Myocyte (in vitro differentiated cells): ENCODE measurements at regions not wholly inside any gene's neighbourhood (a gene's known extent, or its start where the extent isn't known, plus 50 kb on each side); places are given as distances from the start of the nearest gene placed in this dataset.
"Not testable (repeated sequence)": the region's sequence is repeated elsewhere in the genome, so short reads cannot be mapped to it uniquely, and the experiment has no call there.

Experiments used
- DNase-seq: peaks from one replicate; pipeline ENCODE4 v3.0.0-alpha.2; 2012; ENCODE audit warnings: low read depth

GRCh38 chr7:126005064-126005463 is 1075.4 kb upstream of the POT1 start:
- no peak for DNase-seq

GRCh38 chr7:126001349-126001748 is 1071.7 kb upstream of the POT1 start:
- no peak for DNase-seq

GRCh38 chr7:125984795-125985194 is 1055.2 kb upstream of the POT1 start:
- DNase-seq, result no peak

- DNase-seq, result no peak
Measured at GRCh38 chr7:125971656-125972055, 1042.0 kb upstream of the POT1 start.

- no peak for DNase-seq
Measured at GRCh38 chr7:125966278-125967048, 1036.8 kb upstream of the POT1 start.

GRCh38 chr7:125934955-125935354 is 1005.3 kb upstream of the POT1 start:
- no peak for DNase-seq

GRCh38 chr7:125934539-125934938 is 1004.9 kb upstream of the POT1 start:
- DNase-seq, result no peak

GRCh38 chr7:125930848-125931247 is 1001.2 kb upstream of the POT1 start:
- DNase-seq, result no peak

GRCh38 chr7:125927556-125927955 is 997.9 kb upstream of the POT1 start:
- DNase-seq, result no peak

GRCh38 chr7:125926621-125927020 is 997.0 kb upstream of the POT1 start:
- no peak for DNase-seq

- DNase-seq, result no peak
Measured at GRCh38 chr7:125924037-125924436, 994.4 kb upstream of the POT1 start.

- DNase-seq, result not testable (repeated sequence)
Measured at GRCh38 chr7:125915381-125915948, 985.8 kb upstream of the POT1 start.

GRCh38 chr7:125908711-125909110 is 979.1 kb upstream of the POT1 start:
- no peak for DNase-seq

- no peak for DNase-seq
Measured at GRCh38 chr7:125899577-125899976, 970.0 kb upstream of the POT1 start.

GRCh38 chr7:125892434-125892833 is 962.8 kb upstream of the POT1 start:
- no peak for DNase-seq

GRCh38 chr7:125878988-125879387 is 949.4 kb upstream of the POT1 start:
- DNase-seq, result no peak

GRCh38 chr7:125878235-125878956 is 948.8 kb upstream of the POT1 start:
- no peak for DNase-seq

- no peak for DNase-seq
Measured at GRCh38 chr7:125877246-125877645, 947.6 kb upstream of the POT1 start.

GRCh38 chr7:125876431-125876830 is 946.8 kb upstream of the POT1 start:
- no peak for DNase-seq

- DNase-seq, result no peak
Measured at GRCh38 chr7:125871431-125871830, 941.8 kb upstream of the POT1 start.

GRCh38 chr7:125857606-125858005 is 928.0 kb upstream of the POT1 start:
- DNase-seq, result no peak

- DNase-seq, result no peak
Measured at GRCh38 chr7:125848157-125848556, 918.5 kb upstream of the POT1 start.

GRCh38 chr7:125847692-125848091 is 918.1 kb upstream of the POT1 start:
- no peak for DNase-seq
